Erythroblast (primary cell): ENCODE measurements at regions not wholly inside any gene's neighbourhood (a gene's known extent, or its start where the extent isn't known, plus 50 kb on each side); places are given as distances from the start of the nearest gene placed in this dataset.

Experiments
- GATA1 ChIP-seq: IDR thresholded peaks from 2 replicates; pipeline ENCODE4 v1.6.1; 2011; ENCODE audit warnings: low read depth, mild to moderate bottlenecking, control low read depth, low read length, moderate library complexity
- POLR2A ChIP-seq: IDR thresholded peaks from 2 replicates; pipeline ENCODE4 v1.6.1; 2011; ENCODE audit warnings: mild to moderate bottlenecking, low read length

- TF ChIP-seq POLR2A (no peak), GATA1 (no peak)
Observed at GRCh38 chr2:237162959-237163358, 77.3 kb downstream of the COPS8 start.
